ENCODE measurements at regions not wholly inside any gene's neighbourhood (a gene's known extent, or its start where the extent isn't known, plus 50 kb on each side); places are given as distances from the start of the nearest gene placed in this dataset.

DNA sequence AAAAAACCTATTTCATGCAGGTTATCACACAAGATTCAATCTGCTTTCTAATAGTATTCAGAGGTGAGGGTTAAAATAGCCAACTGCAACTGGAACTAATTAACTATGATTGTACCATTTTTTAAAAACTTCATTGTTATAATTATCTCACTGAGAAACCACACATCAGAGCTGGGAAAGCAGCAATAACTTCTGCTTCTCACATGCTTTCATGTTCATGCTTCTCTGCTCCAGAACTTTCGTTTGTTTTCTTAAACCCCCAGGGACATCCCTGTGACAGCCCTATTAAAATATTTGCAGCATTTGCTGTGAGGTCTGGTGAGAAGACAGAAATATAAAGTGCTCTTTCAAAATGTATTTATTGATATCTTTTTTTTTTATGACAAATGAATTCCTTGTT lies 389.0 kb upstream of the SORCS1 start:
- ChIA-PET CTCF (ENCODE audit: unreplicated experiment) (no interaction called here), POLR2A (no interaction called here)
- Histone ChIP-seq H3K4me3 (ENCODE audit: low read depth, low read length, poor library complexity, severe bottlenecking) (no peak overlapping the region), H3K27ac (ENCODE audit: low read depth, low read length, poor library complexity, severe bottlenecking) (no peak overlapping the region), H3K4me2 (ENCODE audit: low read length) (no peak overlapping the region), H3K36me3 (ENCODE audit: insufficient read depth, low read length) (no peaks in the 10 kb centered on the region), H3K9me2 (ENCODE audit: insufficient read depth, low read length) (no peaks in the 10 kb centered on the region), H3K9me3 (ENCODE audit: low read length) (no peaks in the 10 kb centered on the region), H2AFZ (ENCODE audit: low read length) (no peak overlapping the region), H3K79me2 (ENCODE audit: insufficient read depth, low read depth, low read length) (no peaks in the 10 kb centered on the region), H4K20me1 (ENCODE audit: insufficient read depth, low read length) (no peaks in the 10 kb centered on the region), H3K4me1 (ENCODE audit: insufficient read depth, low read length, poor library complexity, severe bottlenecking) (no peaks in the 10 kb centered on the region)
- TF ChIP-seq, protein P1, sequence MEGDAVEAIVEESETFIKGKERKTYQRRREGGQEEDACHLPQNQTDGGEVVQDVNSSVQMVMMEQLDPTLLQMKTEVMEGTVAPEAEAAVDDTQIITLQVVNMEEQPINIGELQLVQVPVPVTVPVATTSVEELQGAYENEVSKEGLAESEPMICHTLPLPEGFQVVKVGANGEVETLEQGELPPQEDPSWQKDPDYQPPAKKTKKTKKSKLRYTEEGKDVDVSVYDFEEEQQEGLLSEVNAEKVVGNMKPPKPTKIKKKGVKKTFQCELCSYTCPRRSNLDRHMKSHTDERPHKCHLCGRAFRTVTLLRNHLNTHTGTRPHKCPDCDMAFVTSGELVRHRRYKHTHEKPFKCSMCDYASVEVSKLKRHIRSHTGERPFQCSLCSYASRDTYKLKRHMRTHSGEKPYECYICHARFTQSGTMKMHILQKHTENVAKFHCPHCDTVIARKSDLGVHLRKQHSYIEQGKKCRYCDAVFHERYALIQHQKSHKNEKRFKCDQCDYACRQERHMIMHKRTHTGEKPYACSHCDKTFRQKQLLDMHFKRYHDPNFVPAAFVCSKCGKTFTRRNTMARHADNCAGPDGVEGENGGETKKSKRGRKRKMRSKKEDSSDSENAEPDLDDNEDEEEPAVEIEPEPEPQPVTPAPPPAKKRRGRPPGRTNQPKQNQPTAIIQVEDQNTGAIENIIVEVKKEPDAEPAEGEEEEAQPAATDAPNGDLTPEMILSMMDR (conservative IDR thresholded peaks at IDR 0.05; ENCODE audit: low read length) = no peak
- no peak for TF ChIP-seq EZH2phosphoT487 (IDR thresholded peaks at IDR 0.05; ENCODE audit: borderline replicate concordance, low read depth, low read length)
- BruUV-seq (replicated peaks) = no TSS peak
- DNase-seq (ENCODE audit: low spot score) = no peak
- intact Hi-C loops (cut with micrococcal nuclease; ENCODE audit: unreplicated experiment) = no loop called here

DNA sequence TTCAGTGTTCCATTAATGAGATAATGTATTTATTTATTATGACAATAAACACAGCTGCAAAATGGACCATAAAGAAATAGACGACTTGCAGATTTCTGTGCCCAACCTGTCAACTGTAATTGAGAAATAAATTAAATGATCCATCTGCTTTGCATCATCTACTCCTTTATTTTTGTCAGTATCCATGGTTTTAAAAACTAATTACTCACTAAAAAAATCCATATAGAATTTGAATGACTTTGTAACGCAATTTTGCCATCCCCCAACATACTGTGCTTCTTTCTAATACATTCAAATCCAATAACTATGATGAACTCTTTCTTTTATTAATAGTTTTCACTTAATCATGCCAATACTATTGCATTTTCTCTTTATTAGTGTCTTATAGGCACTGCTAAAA lies 388.5 kb upstream of the SORCS1 start:
- H3K9me3 ChIP-seq (ENCODE audit: low read length) = no peaks in the 10 kb centered on the region
- no peak overlapping the region for H3K4me2 ChIP-seq (ENCODE audit: low read length)
- POLR2A ChIA-PET = no interaction called here
- H3K79me2 ChIP-seq (ENCODE audit: insufficient read depth, low read depth, low read length) = no peaks in the 10 kb centered on the region
- H3K27ac ChIP-seq (ENCODE audit: low read depth, low read length, poor library complexity, severe bottlenecking) = no peak overlapping the region
- intact Hi-C loops (cut with micrococcal nuclease; ENCODE audit: unreplicated experiment) = no loop called here
- H3K4me3 ChIP-seq (ENCODE audit: low read depth, low read length, poor library complexity, severe bottlenecking) = no peak overlapping the region
- H3K36me3 ChIP-seq (ENCODE audit: insufficient read depth, low read length) = no peaks in the 10 kb centered on the region
- no peaks in the 10 kb centered on the region for H3K4me1 ChIP-seq (ENCODE audit: insufficient read depth, low read length, poor library complexity, severe bottlenecking)
- no peak overlapping the region for H2AFZ ChIP-seq (ENCODE audit: low read length)
- H3K9me2 ChIP-seq (ENCODE audit: insufficient read depth, low read length) = no peaks in the 10 kb centered on the region
- BruUV-seq (replicated peaks) = no TSS peak
- no peak for DNase-seq (ENCODE audit: low spot score)
- no peak for TF ChIP-seq EZH2phosphoT487 (IDR thresholded peaks at IDR 0.05; ENCODE audit: borderline replicate concordance, low read depth, low read length)
- TF ChIP-seq, protein P1 (conservative IDR thresholded peaks at IDR 0.05; ENCODE audit: low read length) = no peak
- H4K20me1 ChIP-seq (ENCODE audit: insufficient read depth, low read length) = no peaks in the 10 kb centered on the region
- CTCF ChIA-PET (ENCODE audit: unreplicated experiment) = no interaction called here

DNA sequence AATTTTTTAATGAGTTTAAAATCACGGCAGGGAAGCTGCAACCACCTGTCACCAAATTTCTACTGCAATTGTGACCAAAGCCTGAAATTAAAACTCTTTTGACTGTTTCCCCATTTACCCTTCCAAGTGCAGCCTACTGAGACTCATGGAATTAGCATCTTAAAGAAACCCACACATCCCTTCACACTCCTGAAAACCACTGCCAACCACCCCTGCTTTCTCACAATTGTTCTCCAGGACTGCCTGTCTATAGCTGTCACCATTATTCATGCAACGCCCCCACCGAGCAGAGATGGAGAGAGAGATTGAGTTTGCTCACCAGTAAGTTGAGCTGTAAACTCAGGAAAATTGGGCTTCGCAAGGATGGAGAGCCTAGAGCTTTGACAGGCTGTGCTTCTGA lies 383.8 kb upstream of the SORCS1 start:
- Histone ChIP-seq H3K27ac (ENCODE audit: low read depth, low read length, poor library complexity, severe bottlenecking) (no peak overlapping the region), H3K9me2 (ENCODE audit: insufficient read depth, low read length) (no peaks in the 10 kb centered on the region), H2AFZ (ENCODE audit: low read length) (no peak overlapping the region), H3K9me3 (ENCODE audit: low read length) (no peaks in the 10 kb centered on the region), H3K4me3 (ENCODE audit: low read depth, low read length, poor library complexity, severe bottlenecking) (no peak overlapping the region), H3K36me3 (ENCODE audit: insufficient read depth, low read length) (no peaks in the 10 kb centered on the region), H3K4me2 (ENCODE audit: low read length) (no peak overlapping the region), H3K79me2 (ENCODE audit: insufficient read depth, low read depth, low read length) (no peaks in the 10 kb centered on the region), H4K20me1 (ENCODE audit: insufficient read depth, low read length) (no peaks in the 10 kb centered on the region), H3K4me1 (ENCODE audit: insufficient read depth, low read length, poor library complexity, severe bottlenecking) (no peaks in the 10 kb centered on the region)
- CTCF ChIA-PET (ENCODE audit: unreplicated experiment) = no interaction called here
- POLR2A ChIA-PET = no interaction called here
- intact Hi-C loops (cut with micrococcal nuclease; ENCODE audit: unreplicated experiment) = no loop called here
- BruUV-seq (replicated peaks) = no TSS peak
- DNase-seq (ENCODE audit: low spot score) = no peak
- no peak for TF ChIP-seq EZH2phosphoT487 (IDR thresholded peaks at IDR 0.05; ENCODE audit: borderline replicate concordance, low read depth, low read length)

Data from OCI-LY7 (cell line).